Stomach (tissue), 8 donors: ENCODE measurements at regions not wholly inside any gene's neighbourhood (a gene's known extent, or its start where the extent isn't known, plus 50 kb on each side); places are given as distances from the start of the nearest gene placed in this dataset.

ENCODE experiments used
- DNase-seq, 2 donors: peaks; one replicate each; pipeline versions ENCODE4 v3.0.0 to v3.0.0-alpha.2; 2013 to 2019
- H3K27ac ChIP-seq, 5 donors: fragments of 200-600 bp in 4 of 5; sonication (generic) in 4 of 5; one replicate each; pipeline ENCODE4 v1.5.1; 2013 to 2019; ENCODE audit warnings: mild to moderate bottlenecking in 1 of 5, moderate library complexity in 1 of 5
- H3K27me3 ChIP-seq, 3 donors: fragments of 200-600 bp; sonication (generic); one replicate each; pipeline ENCODE4 v1.5.1; 2017 to 2019; ENCODE audit warnings: mixed run types in 1 of 3
- H3K36me3 ChIP-seq, 4 donors: fragments of 200-600 bp; sonication (generic); 1 replicate in 3 of 4; 2 replicates in 1 of 4; pipeline ENCODE4 v1.5.1; 2016 to 2019
- H3K4me1 ChIP-seq, 4 donors: fragments of 200-600 bp; sonication (generic); one replicate each; pipeline ENCODE4 v1.5.1; 2016 to 2019
- H3K4me3 ChIP-seq, 4 donors: fragments of 200-600 bp; sonication (generic) in 3 of 4; one replicate each; pipeline ENCODE4 v1.5.1; 2016 to 2019; ENCODE audit warnings: mild to moderate bottlenecking in 1 of 4
- H3K9me3 ChIP-seq, 4 donors: fragments of 200-600 bp; sonication (generic); one replicate each; pipeline ENCODE4 v1.5.1; 2016 to 2019
- EP300 ChIP-seq: sonication (generic); formaldehyde crosslinking; IDR thresholded peaks from one replicate; pipeline ENCODE4 v1.6.1; 2017; ENCODE audit warnings: antibody characterized with exemption
- POLR2A ChIP-seq, 4 donors: fragments of 450-650 bp; IDR thresholded peaks; one replicate each; pipeline ENCODE4 v1.6.1; 2016; ENCODE audit warnings: antibody characterized with exemption in 4 of 4, control low read depth in 2 of 4, mild to moderate bottlenecking in 1 of 4, moderate library complexity in 1 of 4
- POLR2AphosphoS5 ChIP-seq, 3 donors: sonication (generic); formaldehyde crosslinking; IDR thresholded peaks; one replicate each; pipeline ENCODE4 v1.6.1; 2016; ENCODE audit warnings: antibody characterized with exemption in 3 of 3
- WGBS, 5 donors: extraction: QIAGEN DNeasy Blood & Tissue Kit in 3 of 5; methylation state at CpG; one replicate each; pipeline versions ENCODE4 v1.1.5 to v1.1.7; 2013 to 2018; 5-methylcytosine and 5-hydroxymethylcytosine counted together
- intact Hi-C: fragments of 100-400 bp; cut with DNase I; formaldehyde crosslinking; loops from one replicate; pipeline ENCODE4 v1.15.1; 2023; ENCODE audit warnings: low total_unique reads
- small RNA-seq, 4 donors: library from RNA; depleted of rRNA; stranded (forward); fragments of <200 nt; gene quantifications; one replicate each; pipeline ENCODE3, GENCODE V24; 2016
- TF ChIP-seq, protein P1 (sequence below), 7 experiments: fragments of 450-650 bp in 4 of 7; fragments of 200-600 bp in 3 of 7; sonication (generic) in 3 of 7; IDR thresholded peaks; one replicate each; pipeline ENCODE4 v1.5.1; 2016 to 2019; ENCODE audit warnings: antibody characterized with exemption in 7 of 7, control low read depth in 2 of 7, mild to moderate bottlenecking in 1 of 7
- donor health status: healthy with polysubstance abuse.
- donor health status: Bipolar disorder and iron deficiency.
- donor health status: healthy.

DNA sequence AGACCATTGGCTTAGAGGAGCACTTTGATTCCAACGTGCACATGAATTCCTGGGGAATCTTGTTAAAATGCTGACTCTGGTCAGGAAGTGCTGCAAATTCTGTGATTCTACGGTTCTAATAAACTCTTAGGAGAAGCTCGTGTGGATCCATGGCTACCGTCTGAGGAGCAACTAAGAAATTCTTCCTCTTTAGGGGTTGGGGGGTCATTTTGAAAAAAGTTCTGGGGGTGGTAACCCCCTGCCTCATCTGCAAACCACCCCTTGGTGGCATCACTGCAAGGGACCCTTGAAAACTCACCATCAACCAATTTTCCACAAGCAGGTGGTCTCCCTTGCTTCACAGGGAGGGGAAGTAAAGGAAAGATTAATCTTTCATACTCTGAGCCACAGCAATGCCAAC is 52.2 kb upstream of the IGF1R start:
- TF ChIP-seq POLR2A (IDR thresholded peaks at IDR 0.05) (no peak), EP300 (no peak), POLR2AphosphoS5 (IDR thresholded peaks at IDR 0.05) (no peak)
- TF ChIP-seq, protein P1, sequence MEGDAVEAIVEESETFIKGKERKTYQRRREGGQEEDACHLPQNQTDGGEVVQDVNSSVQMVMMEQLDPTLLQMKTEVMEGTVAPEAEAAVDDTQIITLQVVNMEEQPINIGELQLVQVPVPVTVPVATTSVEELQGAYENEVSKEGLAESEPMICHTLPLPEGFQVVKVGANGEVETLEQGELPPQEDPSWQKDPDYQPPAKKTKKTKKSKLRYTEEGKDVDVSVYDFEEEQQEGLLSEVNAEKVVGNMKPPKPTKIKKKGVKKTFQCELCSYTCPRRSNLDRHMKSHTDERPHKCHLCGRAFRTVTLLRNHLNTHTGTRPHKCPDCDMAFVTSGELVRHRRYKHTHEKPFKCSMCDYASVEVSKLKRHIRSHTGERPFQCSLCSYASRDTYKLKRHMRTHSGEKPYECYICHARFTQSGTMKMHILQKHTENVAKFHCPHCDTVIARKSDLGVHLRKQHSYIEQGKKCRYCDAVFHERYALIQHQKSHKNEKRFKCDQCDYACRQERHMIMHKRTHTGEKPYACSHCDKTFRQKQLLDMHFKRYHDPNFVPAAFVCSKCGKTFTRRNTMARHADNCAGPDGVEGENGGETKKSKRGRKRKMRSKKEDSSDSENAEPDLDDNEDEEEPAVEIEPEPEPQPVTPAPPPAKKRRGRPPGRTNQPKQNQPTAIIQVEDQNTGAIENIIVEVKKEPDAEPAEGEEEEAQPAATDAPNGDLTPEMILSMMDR (IDR thresholded peaks at IDR 0.05) = no peak
- Histone ChIP-seq H3K27ac (no peak overlapping the region), H3K4me1 (peaks cover 4 to 17% (median 11%) of the 10 kb centered on the region in 4 donors), H3K9me3 (no peaks in the 10 kb centered on the region), H3K4me3 (no peak overlapping the region), H3K27me3 (peaks cover 0 to 47% (median 11%) of the 10 kb centered on the region in 3 donors), H3K36me3 (no peaks in the 10 kb centered on the region)
- WGBS, 5 donors = 78 to 86% (median 82%) methylated on average over 4 of the region's 4 CpGs
- no peak for DNase-seq
- intact Hi-C loops = no loop called here

DNA sequence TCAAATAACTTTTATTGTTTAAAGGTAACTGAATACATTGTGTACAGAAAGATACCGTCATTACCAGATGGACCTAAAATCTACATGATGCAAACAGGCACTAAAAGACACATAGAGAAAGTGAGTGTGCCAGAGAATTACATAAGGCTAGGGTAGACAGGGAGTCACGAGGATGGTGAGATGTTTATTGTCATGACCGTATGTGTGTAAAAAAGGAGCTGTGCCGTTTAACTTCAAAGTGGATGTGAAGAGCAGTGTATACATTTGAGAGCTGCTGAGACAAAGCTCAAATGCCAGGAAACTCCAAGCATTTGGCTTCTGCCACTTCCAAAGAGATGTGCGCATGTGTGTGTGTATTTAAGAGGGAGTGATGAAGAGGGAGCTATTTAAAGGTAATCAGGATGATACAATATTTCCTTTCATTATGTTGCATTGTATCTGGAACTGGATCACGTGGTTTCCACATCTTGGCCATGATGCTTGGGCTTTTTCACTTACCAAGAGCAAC is 51.4 kb upstream of the IGF1R start:
- peaks cover 0 to 39% (median 7%) of the 10 kb centered on the region in 3 donors for H3K27me3 ChIP-seq
- peak in 1 of 2 donors; percentile 51 for DNase-seq
- H3K9me3 ChIP-seq = no peaks in the 10 kb centered on the region
- TF ChIP-seq, protein P1 (IDR thresholded peaks at IDR 0.05) = no peak
- intact Hi-C loops = no loop called here
- no peak overlapping the region for H3K27ac ChIP-seq
- H3K36me3 ChIP-seq = no peaks in the 10 kb centered on the region
- H3K4me1 ChIP-seq = peaks cover 4 to 17% (median 11%) of the 10 kb centered on the region in 4 donors
- no peak overlapping the region for H3K4me3 ChIP-seq
- whole genome bisulfite sequencing, 5 donors = 31 to 44% (median 34%) methylated on average over 6 of the region's 6 CpGs

DNA sequence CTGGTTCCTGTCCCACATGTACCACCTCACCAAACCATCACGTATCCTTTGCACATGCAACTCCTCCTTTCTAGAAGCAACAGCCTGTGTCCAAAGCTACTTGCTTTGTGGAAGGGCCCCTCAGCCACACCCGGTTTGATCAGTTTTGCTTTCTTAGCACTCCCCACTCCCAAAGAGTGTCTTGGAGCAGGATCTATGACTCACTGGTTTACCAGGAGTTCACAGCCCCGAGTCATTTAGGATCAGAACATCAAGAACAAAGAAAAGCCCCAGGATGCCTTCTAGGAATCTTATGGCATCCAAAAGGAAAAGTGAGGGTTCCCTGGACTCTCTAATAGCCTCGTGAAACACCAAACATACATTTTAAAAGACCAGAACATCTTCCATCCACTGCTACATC is 50.7 kb upstream of the IGF1R start:
- Histone ChIP-seq H3K4me1 (peaks cover 4 to 17% (median 11%) of the 10 kb centered on the region in 4 donors), H3K27ac (no peak overlapping the region), H3K36me3 (no peaks in the 10 kb centered on the region), H3K9me3 (no peaks in the 10 kb centered on the region), H3K27me3 (peaks cover 0 to 32% (median 7%) of the 10 kb centered on the region in 3 donors), H3K4me3 (no peak overlapping the region)
- WGBS, 5 donors = 38 to 52% (median 47%) methylated on average over 4 of the region's 4 CpGs
- TF ChIP-seq, protein P1 (IDR thresholded peaks at IDR 0.05) = no peak
- no peak for TF ChIP-seq POLR2A (IDR thresholded peaks at IDR 0.05)
- no peak for DNase-seq
- intact Hi-C loops = no loop called here

Small RNA genes in the stretch of these regions (small RNA-seq; reads per million reads assigned to genes)
- gene AC022523.2 = 0 reads per million in 4 donors
- gene RF00026 = 0 reads per million in 4 donors
- gene RNU6-1186P = 0 reads per million in 4 donors
